HG03139 (cell line): ENCODE measurements at regions not wholly inside any gene's neighbourhood (a gene's known extent, or its start where the extent isn't known, plus 50 kb on each side); places are given as distances from the start of the nearest gene placed in this dataset.
"Not testable (repeated sequence)": the region's sequence is repeated elsewhere in the genome, so short reads cannot be mapped to it uniquely, and the experiment has no call there.

ENCODE experiments used
- ATAC-seq: cut with Tn5 transposase; IDR thresholded peaks from one replicate; pipeline ENCODE4 v1.9.1; 2021; ENCODE audit not compliant: unreplicated experiment

GRCh38 chr9:10818206-10818605, 205.4 kb upstream of the PTPRD start:
- ATAC-seq = no peak

GRCh38 chr9:10835791-10836463, 223.1 kb upstream of the PTPRD start:
- no peak for ATAC-seq

- ATAC-seq = no peak
Observed at GRCh38 chr9:10843151-10843550, 230.3 kb upstream of the PTPRD start.

GRCh38 chr9:10855847-10856246, 243.0 kb upstream of the PTPRD start:
- ATAC-seq = no peak

GRCh38 chr9:10858817-10859216, 246.0 kb upstream of the PTPRD start:
- ATAC-seq = no peak

- no peak for ATAC-seq
Observed at GRCh38 chr9:10863476-10863875, 250.7 kb upstream of the PTPRD start.

- no peak for ATAC-seq
Observed at GRCh38 chr9:10867194-10867593, 254.4 kb upstream of the PTPRD start.

- ATAC-seq = no peak
Observed at GRCh38 chr9:10869687-10870086, 256.9 kb upstream of the PTPRD start.

- ATAC-seq = no peak
Observed at GRCh38 chr9:10873999-10874398, 261.2 kb upstream of the PTPRD start.

GRCh38 chr9:10875752-10876151, 262.9 kb upstream of the PTPRD start:
- ATAC-seq = no peak

GRCh38 chr9:10876333-10876732, 263.5 kb upstream of the PTPRD start:
- no peak for ATAC-seq

- ATAC-seq = not testable (repeated sequence)
Observed at GRCh38 chr9:10890266-10890665, 277.5 kb upstream of the PTPRD start.

GRCh38 chr9:10899509-10899908, 286.7 kb upstream of the PTPRD start:
- ATAC-seq = no peak

- ATAC-seq = no peak
Observed at GRCh38 chr9:10903969-10904368, 291.2 kb upstream of the PTPRD start.

- no peak for ATAC-seq
Observed at GRCh38 chr9:10910779-10911178, 298.0 kb upstream of the PTPRD start.

GRCh38 chr9:10911373-10911772, 298.6 kb upstream of the PTPRD start:
- ATAC-seq = no peak

- no peak for ATAC-seq
Observed at GRCh38 chr9:10917001-10917400, 304.2 kb upstream of the PTPRD start.

- ATAC-seq = no peak
Observed at GRCh38 chr9:10921671-10922070, 308.9 kb upstream of the PTPRD start.

- no peak for ATAC-seq
Observed at GRCh38 chr9:10925896-10926295, 313.1 kb upstream of the PTPRD start.

- no peak for ATAC-seq
Observed at GRCh38 chr9:10928372-10928771, 315.6 kb upstream of the PTPRD start.

- ATAC-seq = no peak
Observed at GRCh38 chr9:10930081-10930480, 317.3 kb upstream of the PTPRD start.

- ATAC-seq = no peak
Observed at GRCh38 chr9:10946676-10947410, 334.0 kb upstream of the PTPRD start.

GRCh38 chr9:10957878-10958277, 345.1 kb upstream of the PTPRD start:
- no peak for ATAC-seq
